K562 (cell line): ENCODE measurements at regions not wholly inside any gene's neighbourhood (a gene's known extent, or its start where the extent isn't known, plus 50 kb on each side); places are given as distances from the start of the nearest gene placed in this dataset.

Source experiments
- ATF1 ChIP-seq, 2 experiments: fragments of 450-650 bp in 1 of 2; IDR thresholded peaks; 2 replicates each; pipeline ENCODE4 v1.6.1; 2016; ENCODE audit warnings: missing compliant biosample characterization in 1 of 2, missing genetic modification characterization in 1 of 2
- IRF2 ChIP-seq: sonication (generic); formaldehyde crosslinking; IDR thresholded peaks from 2 replicates; pipeline ENCODE4 v1.8.1; 2022; ENCODE audit warnings: mild to moderate bottlenecking, missing genetic modification reagents

GRCh38 chr2:164242409-164242808 lies 378.9 kb downstream of the GRB14 start:
- TF ChIP-seq ATF1 (CRISPR knock-in tag; IDR thresholded peaks at IDR 0.05): no peak
- no peak for TF ChIP-seq ATF1 (tag; IDR thresholded peaks at IDR 0.05)
- TF ChIP-seq IRF2: no peak
